ENCODE measurements at regions not wholly inside any gene's neighbourhood (a gene's known extent, or its start where the extent isn't known, plus 50 kb on each side); places are given as distances from the start of the nearest gene placed in this dataset.

DNA sequence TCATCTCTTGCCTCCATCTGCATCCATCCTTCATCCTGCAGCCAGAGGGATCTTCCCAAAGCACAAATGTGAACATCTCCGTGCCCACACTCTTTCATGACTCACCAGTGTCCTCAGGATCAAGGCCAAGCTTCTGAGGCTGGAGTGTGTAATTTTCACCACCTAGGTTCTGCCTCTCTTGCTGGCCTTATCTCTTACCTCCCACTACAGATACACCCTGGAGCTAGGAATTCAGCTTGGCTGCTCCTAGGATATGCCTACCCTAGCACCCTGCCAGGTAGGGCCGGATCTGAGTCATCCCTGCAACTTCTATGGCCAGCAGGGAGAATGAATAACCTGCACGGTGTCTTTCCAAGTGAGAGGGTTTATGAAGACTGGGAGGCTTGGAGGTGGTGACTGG, 208.7 kb upstream of the CSF3R start:
- in situ Hi-C loops (cut with HindIII; ENCODE audit: low sequenced_read_pairs), result no loop called here

GRCh38 chr1:36689992-36690391, 207.3 kb upstream of the CSF3R start:
- in situ Hi-C loops (cut with HindIII; ENCODE audit: low sequenced_read_pairs), result no loop called here

DNA sequence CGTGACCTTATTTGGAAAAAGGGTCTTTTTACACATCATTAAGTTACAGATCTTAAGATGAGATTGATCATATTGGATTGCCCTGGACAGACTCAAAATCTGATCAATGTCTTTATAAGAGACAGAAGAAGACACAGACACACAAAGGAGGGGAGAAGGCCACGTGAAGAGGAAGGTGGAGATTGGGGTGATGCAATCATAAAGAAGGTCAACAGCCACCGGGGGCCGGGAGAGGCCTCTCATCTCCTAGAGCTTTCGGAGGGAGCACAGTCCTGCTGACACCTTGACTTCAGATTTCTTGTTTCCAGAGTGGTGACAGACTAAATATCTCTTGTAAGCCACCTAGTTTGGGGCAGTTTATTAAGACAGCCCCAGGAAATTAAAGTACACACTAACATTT, 204.6 kb upstream of the CSF3R start:
- in situ Hi-C loops (cut with HindIII; ENCODE audit: low sequenced_read_pairs), result no loop called here

DNA sequence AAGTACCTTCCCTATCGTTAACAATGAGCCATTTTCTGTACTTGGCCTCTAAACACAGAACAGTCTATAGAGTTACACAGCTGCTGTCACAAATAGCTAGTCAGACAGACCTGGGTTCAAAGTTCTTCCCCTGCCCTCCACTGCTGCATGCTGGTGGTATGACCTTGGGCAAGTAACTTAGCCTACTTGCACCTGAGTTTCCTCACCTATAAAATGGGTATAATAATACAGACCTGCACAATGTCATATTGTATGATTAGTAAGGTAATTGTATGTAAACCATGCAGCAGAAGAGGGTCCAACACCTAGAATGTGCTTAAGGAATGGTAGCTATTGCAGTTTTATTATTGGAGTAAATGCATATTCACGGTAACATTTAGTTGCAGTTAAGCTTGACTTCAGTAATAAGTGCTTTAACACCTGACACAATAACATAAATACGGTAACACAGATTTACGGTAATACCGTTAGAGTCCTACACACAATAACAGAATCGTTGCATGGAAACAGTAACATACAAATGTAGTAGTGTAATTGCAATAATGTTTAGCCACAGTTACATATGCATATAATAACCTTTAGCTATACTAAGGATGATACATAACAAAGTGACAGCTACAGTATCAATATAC, 193.3 kb upstream of the CSF3R start:
- in situ Hi-C loops (cut with HindIII; ENCODE audit: low sequenced_read_pairs), result no loop called here

- in situ Hi-C loops (cut with HindIII; ENCODE audit: low sequenced_read_pairs), result no loop called here
Observed at GRCh38 chr1:36675106-36675505, 192.4 kb upstream of the CSF3R start.

DNA sequence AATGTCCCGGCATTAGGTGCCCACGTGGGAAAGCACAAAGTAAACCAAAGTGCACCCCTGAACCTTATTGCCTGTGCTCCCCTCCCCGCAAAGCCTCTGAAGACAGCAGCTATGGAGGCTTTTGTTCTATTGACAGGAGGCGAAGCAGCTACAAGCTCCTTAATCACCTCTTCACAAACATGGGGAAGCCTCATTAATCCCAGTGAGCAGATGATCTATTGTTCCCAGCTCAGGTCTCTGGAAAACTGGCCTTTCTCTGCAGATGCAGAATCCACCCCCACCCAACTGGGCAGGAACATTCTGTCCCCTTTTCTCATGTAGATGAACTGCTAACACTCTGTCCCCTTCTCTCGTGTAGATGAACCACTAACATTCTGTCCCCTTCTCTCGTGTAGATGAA, 190.5 kb upstream of the CSF3R start:
- in situ Hi-C loops (cut with HindIII; ENCODE audit: low sequenced_read_pairs), result no loop called here

DNA sequence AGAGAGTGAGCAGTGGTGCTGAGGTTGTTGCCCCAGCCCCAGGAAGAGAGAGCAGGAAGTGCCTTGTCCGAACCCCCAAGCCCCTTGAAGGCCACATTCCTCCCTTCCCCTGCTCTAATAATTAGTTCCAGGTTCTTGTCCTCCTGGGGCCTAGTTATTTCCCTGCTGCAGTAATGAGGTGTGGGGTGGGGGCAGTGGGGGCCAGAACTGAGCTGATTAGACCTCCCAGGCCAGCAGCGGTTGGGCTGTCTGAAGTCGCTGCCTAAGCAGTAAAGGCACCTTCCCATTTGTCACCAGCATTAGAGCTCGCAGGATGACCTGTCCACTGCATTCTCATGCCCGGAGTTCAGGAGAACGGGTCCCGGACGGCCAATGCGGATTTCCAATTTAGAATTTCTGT, 186.5 kb upstream of the CSF3R start:
- in situ Hi-C loops (cut with HindIII; ENCODE audit: low sequenced_read_pairs), result no loop called here

DNA sequence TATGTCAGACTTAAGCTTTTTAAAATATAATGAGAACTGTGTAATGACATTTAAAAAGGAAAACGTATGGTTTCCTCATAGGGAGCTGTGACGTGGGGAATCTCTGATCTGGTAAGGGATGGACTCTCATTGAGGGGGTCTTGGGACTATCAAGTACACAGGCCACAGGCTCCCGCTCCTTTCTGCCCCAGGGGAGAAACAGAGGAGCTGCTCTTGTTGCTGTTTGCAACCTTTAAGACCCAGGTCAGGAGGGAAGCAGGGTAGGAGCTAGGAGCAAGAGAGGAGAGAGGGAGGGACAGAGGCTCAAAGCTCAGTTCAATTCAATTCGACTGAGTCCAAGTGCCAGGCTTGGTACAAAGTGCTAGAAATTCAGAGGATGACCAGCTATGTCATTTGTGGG, 185.1 kb upstream of the CSF3R start:
- in situ Hi-C loops (cut with HindIII; ENCODE audit: low sequenced_read_pairs), result no loop called here

GRCh38 chr1:36667256-36667655, 184.5 kb upstream of the CSF3R start:
- in situ Hi-C loops (cut with HindIII; ENCODE audit: low sequenced_read_pairs), result no loop called here

DNA sequence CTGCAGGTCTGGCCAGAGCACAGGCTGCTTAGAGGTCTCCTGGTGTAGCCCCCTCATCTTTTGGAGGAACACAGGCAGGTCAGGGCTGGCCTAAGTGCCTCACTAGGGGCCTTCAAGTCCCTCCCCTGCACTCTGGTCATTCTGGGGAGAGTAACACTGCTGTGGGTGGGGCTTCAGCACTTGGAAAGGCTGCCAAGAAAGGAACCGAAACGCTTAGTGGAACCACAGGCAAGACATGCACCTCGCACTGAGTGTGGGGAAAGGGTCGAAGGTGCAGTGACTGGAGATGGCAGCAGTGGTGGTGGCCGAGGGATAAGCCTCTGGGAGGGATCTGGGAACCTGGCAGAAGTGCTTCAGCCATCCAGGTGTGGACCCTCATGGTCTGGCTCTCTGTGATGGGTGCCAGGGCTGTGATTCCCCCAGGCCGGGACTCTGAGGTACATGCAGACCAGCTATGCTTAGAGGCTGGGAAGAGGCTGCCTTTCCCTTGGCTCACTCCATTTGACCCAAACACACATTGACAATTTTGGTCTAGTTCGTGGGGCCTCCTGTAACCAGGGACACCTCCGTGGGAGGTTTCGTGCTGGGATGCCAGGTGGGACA, 182.9 kb upstream of the CSF3R start:
- in situ Hi-C loops (cut with HindIII; ENCODE audit: low sequenced_read_pairs), result no loop called here

- in situ Hi-C loops (cut with HindIII; ENCODE audit: low sequenced_read_pairs), result no loop called here
Observed at GRCh38 chr1:36664571-36665287, 182.0 kb upstream of the CSF3R start.

GRCh38 chr1:36663772-36664430, 181.2 kb upstream of the CSF3R start:
- in situ Hi-C loops (cut with HindIII; ENCODE audit: low sequenced_read_pairs), result no loop called here

GRCh38 chr1:36658838-36659237, 176.1 kb upstream of the CSF3R start:
- in situ Hi-C loops (cut with HindIII; ENCODE audit: low sequenced_read_pairs), result no loop called here

DNA sequence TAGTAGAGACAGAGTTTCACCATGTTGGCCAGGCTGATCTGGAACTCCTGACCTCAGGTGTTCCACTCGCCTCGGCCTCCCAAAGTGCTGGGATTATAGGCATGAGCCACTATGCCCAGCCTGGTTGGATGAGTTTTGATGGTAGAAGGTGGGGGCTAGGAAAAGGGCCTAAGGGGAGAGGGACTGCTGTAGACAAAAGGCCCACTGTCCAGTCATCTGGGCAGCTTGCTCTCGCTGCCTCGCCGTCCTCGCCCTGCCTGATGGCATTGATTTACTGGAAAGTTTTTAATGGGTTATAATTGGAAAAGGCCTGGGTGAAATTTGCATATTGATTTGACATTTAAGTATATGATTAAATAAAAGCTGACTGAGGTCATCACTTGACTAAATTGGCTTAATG, 175.1 kb upstream of the CSF3R start:
- in situ Hi-C loops (cut with HindIII; ENCODE audit: low sequenced_read_pairs), result no loop called here

GRCh38 chr1:36656838-36657237, 174.1 kb upstream of the CSF3R start:
- in situ Hi-C loops (cut with HindIII; ENCODE audit: low sequenced_read_pairs), result no loop called here

DNA sequence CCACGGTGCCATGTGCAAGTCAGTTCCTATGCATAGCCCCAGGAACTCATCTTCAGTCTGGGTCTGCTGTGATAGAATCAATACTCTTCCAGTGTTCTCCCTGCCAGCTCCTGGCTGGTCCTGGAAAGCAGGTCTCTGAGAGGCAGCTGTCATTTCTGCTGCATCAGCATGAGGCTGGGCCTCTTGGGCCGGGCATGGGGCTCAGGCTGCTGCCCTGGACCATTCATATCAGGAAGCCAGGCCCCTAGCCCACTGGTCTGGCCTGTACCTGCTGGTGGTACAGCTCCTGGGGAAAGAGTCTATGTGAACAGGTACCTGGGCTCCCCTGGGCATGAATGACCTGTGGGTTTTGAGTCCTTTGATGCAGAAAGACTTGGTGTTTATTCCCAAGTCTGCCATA, 173.6 kb upstream of the CSF3R start:
- in situ Hi-C loops (cut with HindIII; ENCODE audit: low sequenced_read_pairs), result no loop called here

DNA sequence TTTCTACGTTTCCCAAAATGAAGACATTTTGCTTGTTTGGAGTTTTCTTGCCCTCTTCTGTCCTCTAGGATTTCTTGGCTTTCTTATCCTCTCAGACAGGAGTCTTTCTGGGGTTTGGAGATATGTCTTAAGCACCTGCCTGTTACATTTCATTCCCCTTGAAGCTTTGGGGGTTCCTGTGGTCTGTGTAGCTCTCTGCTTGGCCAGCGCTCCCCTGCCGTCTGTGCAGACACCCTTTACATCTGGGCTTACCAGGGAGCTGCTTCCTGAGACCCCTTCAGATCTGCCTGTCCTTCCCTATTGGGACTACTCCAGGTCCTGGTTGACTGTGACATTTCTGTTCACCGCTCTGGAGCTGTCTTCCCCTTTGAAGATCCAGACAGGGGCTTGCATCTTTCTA, 171.9 kb upstream of the CSF3R start:
- in situ Hi-C loops (cut with HindIII; ENCODE audit: low sequenced_read_pairs), result no loop called here

DNA sequence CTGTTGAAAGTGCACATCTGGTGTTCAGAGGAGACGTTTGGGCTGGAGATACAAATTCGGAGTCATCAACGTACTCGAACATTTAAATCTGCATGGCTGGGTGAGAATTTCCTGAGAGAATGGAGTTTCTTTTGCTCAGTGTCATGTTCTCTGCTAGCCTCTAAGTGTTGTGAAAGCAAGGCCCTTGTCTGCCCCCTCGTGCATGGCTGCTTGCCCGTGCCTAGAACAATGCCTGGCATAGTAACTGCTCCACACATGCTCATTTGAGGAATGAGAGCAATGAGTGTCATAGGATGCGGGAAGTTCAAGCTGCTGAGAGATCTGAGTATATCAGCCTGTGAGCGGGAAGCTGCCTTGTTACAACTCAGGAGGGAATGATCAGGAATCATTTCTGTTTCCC, 171.1 kb upstream of the CSF3R start:
- in situ Hi-C loops (cut with HindIII; ENCODE audit: low sequenced_read_pairs), result no loop called here

DNA sequence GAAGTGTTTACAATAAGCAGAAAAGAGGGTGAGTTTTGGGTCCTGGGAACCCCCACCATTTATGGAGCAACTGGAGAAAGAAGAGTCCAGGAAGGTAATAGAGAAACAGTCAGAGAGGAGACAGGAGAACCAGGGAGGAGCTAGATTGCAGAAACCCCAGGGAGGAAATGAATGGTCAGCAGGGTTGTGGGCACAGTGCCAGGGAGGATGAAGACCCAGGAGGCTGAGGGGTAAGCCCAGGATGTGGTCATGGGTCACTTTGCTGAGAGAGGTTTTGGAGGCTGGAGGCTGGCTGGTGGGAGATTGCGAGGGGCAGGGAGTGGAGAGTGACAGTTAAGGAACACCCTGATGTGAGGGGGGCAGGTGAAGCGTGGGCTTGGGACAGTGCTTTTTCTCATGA, 169.9 kb upstream of the CSF3R start:
- in situ Hi-C loops (cut with HindIII; ENCODE audit: low sequenced_read_pairs), result no loop called here

DNA sequence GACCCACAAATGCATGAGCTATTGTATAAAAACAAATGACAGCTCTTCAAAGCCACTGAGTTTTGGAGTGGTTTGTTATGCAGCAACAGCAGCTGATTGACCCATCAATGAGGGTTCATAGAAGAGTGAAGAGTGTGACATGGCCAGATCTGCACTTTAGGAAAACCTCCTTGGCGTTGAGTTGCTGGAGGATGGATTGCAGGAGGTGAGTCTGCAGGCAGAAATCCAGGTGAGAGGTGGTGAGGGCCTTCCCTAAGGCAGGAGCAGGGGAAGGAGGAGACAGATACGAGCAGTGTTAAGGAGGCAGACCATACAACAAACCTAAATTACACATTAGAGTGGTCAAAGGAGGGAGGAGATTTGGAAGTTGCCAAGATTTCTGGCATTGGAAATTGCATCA, 169.3 kb upstream of the CSF3R start:
- in situ Hi-C loops (cut with HindIII; ENCODE audit: low sequenced_read_pairs), result no loop called here

GRCh38 chr1:36651176-36651910, 168.6 kb upstream of the CSF3R start:
- in situ Hi-C loops (cut with HindIII; ENCODE audit: low sequenced_read_pairs), result no loop called here

All from endothelial cell of hepatic sinusoid (primary cell).